ENCODE measurements at regions not wholly inside any gene's neighbourhood (a gene's known extent, or its start where the extent isn't known, plus 50 kb on each side); places are given as distances from the start of the nearest gene placed in this dataset.

DNA sequence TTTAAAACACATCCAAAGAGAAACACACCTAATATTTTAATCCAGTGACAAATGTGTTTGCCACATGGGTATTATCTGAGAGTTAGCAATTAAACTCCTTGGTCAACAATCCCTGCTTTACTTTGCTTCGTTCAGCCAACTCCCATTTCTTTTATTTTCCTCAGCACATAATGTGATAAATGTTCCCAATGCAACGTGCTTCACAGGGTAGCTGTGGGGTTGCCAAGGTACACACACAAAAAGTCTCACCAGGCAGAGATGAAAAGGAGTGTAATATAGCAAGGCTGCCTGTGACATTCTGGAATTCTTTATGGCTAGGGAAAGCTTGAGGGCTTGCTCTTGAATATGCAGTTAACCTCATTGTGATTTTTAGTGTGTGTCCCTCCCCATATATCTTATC lies 208.0 kb upstream of the DIO2 start:
- no peak for TF ChIP-seq CTCF (IDR thresholded peaks at IDR 0.05; ENCODE audit: unreplicated experiment)
- no peaks in the 10 kb centered on the region for H3K36me3 Mint-ChIP-seq (ENCODE audit: low read depth, unreplicated experiment)

GRCh38 chr14:80415636-80416035 lies 204.3 kb upstream of the DIO2 start:
- no peak overlapping the region for H3K27ac Mint-ChIP-seq (ENCODE audit: unreplicated experiment)
- no peak for DNase-seq (ENCODE audit: low spot score)
- H3K4me1 Mint-ChIP-seq (ENCODE audit: unreplicated experiment) = peaks cover 7% of the 10 kb centered on the region
- H3K36me3 Mint-ChIP-seq (ENCODE audit: low read depth, unreplicated experiment) = no peaks in the 10 kb centered on the region
- H3K27me3 Mint-ChIP-seq (ENCODE audit: unreplicated experiment) = no peaks in the 10 kb centered on the region
- no peak for TF ChIP-seq CTCF (IDR thresholded peaks at IDR 0.05; ENCODE audit: unreplicated experiment)
- no peak overlapping the region for H3K4me3 Mint-ChIP-seq (ENCODE audit: unreplicated experiment)
- H3K9me3 Mint-ChIP-seq (ENCODE audit: unreplicated experiment) = no peaks in the 10 kb centered on the region

More for the DNA sequence above, 208.0 kb upstream of the DIO2 start:
- H3K27me3 Mint-ChIP-seq (ENCODE audit: unreplicated experiment) = no peaks in the 10 kb centered on the region
- no peaks in the 10 kb centered on the region for H3K9me3 Mint-ChIP-seq (ENCODE audit: unreplicated experiment)
- H3K27ac Mint-ChIP-seq (ENCODE audit: unreplicated experiment) = no peak overlapping the region
- H3K4me3 Mint-ChIP-seq (ENCODE audit: unreplicated experiment) = no peak overlapping the region
- no peaks in the 10 kb centered on the region for H3K4me1 Mint-ChIP-seq (ENCODE audit: unreplicated experiment)
- no peak for DNase-seq (ENCODE audit: low spot score)

DNA sequence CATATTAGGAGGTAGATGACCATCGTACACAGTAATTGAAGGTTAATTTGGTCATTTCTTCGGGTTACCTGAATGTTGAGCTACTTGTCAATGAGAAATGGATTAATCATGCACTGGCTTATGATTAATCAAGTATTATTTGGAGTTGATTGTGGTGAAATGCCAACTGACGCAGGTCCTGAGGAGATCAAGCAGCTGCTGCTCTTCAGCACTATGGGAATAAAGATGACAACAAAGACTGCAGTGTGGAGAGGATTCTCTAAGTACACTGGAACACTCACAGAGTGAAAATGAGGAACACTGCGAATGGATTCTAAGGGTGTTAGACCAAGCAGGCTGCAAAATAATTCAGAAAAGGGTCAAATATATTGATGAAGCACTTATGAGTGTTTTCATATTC lies 202.8 kb upstream of the DIO2 start:
- TF ChIP-seq CTCF (IDR thresholded peaks at IDR 0.05; ENCODE audit: unreplicated experiment) = no peak

DNA sequence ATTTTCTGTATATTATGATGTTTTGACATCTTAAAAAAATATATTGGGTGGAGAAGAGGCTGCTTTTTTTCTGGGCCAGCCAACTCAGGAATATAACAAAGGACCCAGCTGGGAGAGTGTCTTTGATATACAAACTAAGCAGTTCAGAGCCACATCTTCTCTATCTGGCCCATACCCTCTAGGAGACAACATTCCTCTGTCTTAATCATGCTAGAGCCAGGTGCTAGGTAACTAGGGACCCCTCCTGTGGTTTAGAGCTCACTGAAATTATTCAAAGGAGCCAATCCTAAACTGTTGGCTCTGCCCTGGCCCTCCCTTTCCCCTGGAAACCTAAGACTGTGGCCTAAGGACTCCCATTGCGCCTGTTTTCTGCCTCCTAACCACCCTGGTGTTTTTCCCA lies 193.1 kb upstream of the DIO2 start:
- Mint-ChIP-seq H3K36me3 (ENCODE audit: low read depth, unreplicated experiment) (no peaks in the 10 kb centered on the region), H3K4me1 (ENCODE audit: unreplicated experiment) (no peaks in the 10 kb centered on the region), H3K27ac (ENCODE audit: unreplicated experiment) (no peak overlapping the region), H3K9me3 (ENCODE audit: unreplicated experiment) (no peaks in the 10 kb centered on the region), H3K4me3 (ENCODE audit: unreplicated experiment) (no peak overlapping the region), H3K27me3 (ENCODE audit: unreplicated experiment) (peaks cover 4% of the 10 kb centered on the region)
- DNase-seq (ENCODE audit: low spot score) = no peak
- no peak for TF ChIP-seq CTCF (IDR thresholded peaks at IDR 0.05; ENCODE audit: unreplicated experiment)

More for the DNA sequence above, 202.8 kb upstream of the DIO2 start:
- Mint-ChIP-seq H3K4me1 (ENCODE audit: unreplicated experiment) (peaks cover 12% of the 10 kb centered on the region), H3K36me3 (ENCODE audit: low read depth, unreplicated experiment) (no peaks in the 10 kb centered on the region), H3K9me3 (ENCODE audit: unreplicated experiment) (no peaks in the 10 kb centered on the region), H3K4me3 (ENCODE audit: unreplicated experiment) (no peak overlapping the region), H3K27ac (ENCODE audit: unreplicated experiment) (no peak overlapping the region), H3K27me3 (ENCODE audit: unreplicated experiment) (no peaks in the 10 kb centered on the region)
- DNase-seq (ENCODE audit: low spot score) = no peak

- no peak for DNase-seq (ENCODE audit: low spot score)
- Mint-ChIP-seq H3K4me3 (ENCODE audit: unreplicated experiment) (no peak overlapping the region), H3K9me3 (ENCODE audit: unreplicated experiment) (no peaks in the 10 kb centered on the region), H3K27me3 (ENCODE audit: unreplicated experiment) (peaks cover 4% of the 10 kb centered on the region), H3K36me3 (ENCODE audit: low read depth, unreplicated experiment) (no peaks in the 10 kb centered on the region), H3K4me1 (ENCODE audit: unreplicated experiment) (peaks cover 5% of the 10 kb centered on the region), H3K27ac (ENCODE audit: unreplicated experiment) (no peak overlapping the region)
- no peak for TF ChIP-seq CTCF (IDR thresholded peaks at IDR 0.05; ENCODE audit: unreplicated experiment)
These were observed 191.7 kb upstream of the DIO2 start for GRCh38 chr14:80403036-80403435.

All from endothelial cell (in vitro differentiated cells).